Keratinocyte (primary cell): ENCODE measurements at regions not wholly inside any gene's neighbourhood (a gene's known extent, or its start where the extent isn't known, plus 50 kb on each side); places are given as distances from the start of the nearest gene placed in this dataset.

Experiments used
- DNase-seq: peaks from one replicate; pipeline ENCODE4 v3.0.0-alpha.2; 2011; ENCODE audit warnings: low read depth, missing footprints, low spot score
- FAIRE-seq: peaks from 2 replicates; lab custom pipeline; 2011; peaks lifted over from hg19 to GRCh38; lab: Jason Lieb, UNC
- H2AFZ ChIP-seq: 2 replicates; pipeline ENCODE4 v1.6.0; 2012; ENCODE audit warnings: low read length, control low read depth, inconsistent platforms; ENCODE audit not compliant: control insufficient read depth
- H3K27ac ChIP-seq: 2 replicates; pipeline ENCODE4 v1.5.1; 2011; ENCODE audit warnings: low read length; ENCODE audit not compliant: control insufficient read depth, insufficient read depth
- H3K27me3 ChIP-seq: 3 replicates; pipeline ENCODE4 v1.6.0; 2011; ENCODE audit warnings: low read length; ENCODE audit not compliant: control insufficient read depth, insufficient read depth; ENCODE audit errors: extremely low read depth
- H3K36me3 ChIP-seq, 2 experiments: 2 replicates in 1 of 2; 3 replicates in 1 of 2; pipeline ENCODE4 v1.5.1; 2011; ENCODE audit warnings: low read length in 2 of 2, mild to moderate bottlenecking in 1 of 2; ENCODE audit not compliant: control insufficient read depth in 2 of 2, insufficient read depth in 2 of 2; ENCODE audit errors: extremely low read depth in 1 of 2
- H3K4me1 ChIP-seq: 3 replicates; pipeline ENCODE4 v1.5.1; 2011; ENCODE audit warnings: low read length; ENCODE audit not compliant: control insufficient read depth, insufficient read depth; ENCODE audit errors: extremely low read depth
- H3K4me2 ChIP-seq: 3 replicates; pipeline ENCODE4 v1.6.0; 2011; ENCODE audit warnings: low read depth, low read length; ENCODE audit not compliant: control insufficient read depth, insufficient read depth; ENCODE audit errors: extremely low read depth
- H3K4me3 ChIP-seq, 3 experiments: fragments of 200-600 bp in 1 of 3; sonication (generic) in 1 of 3; 2 replicates in 2 of 3; 3 replicates in 1 of 3; pipeline ENCODE4 v1.5.1; 2011 to 2016; ENCODE audit warnings: low read length in 3 of 3, mild to moderate bottlenecking in 3 of 3, control low read depth in 2 of 3, inconsistent platforms in 1 of 3, low read depth in 1 of 3, mixed read lengths in 1 of 3, mixed run types in 1 of 3, moderate library complexity in 1 of 3; ENCODE audit not compliant: control insufficient read depth in 2 of 3, insufficient read depth in 2 of 3; ENCODE audit errors: extremely low read depth in 1 of 3
- H3K79me2 ChIP-seq: 2 replicates; pipeline ENCODE4 v1.6.0; 2012; ENCODE audit warnings: low read length; ENCODE audit not compliant: control insufficient read depth, insufficient read depth
- H3K9ac ChIP-seq: 3 replicates; pipeline ENCODE4 v1.6.0; 2011; ENCODE audit warnings: low read length; ENCODE audit not compliant: control insufficient read depth, insufficient read depth; ENCODE audit errors: extremely low read depth
- H3K9me1 ChIP-seq: 3 replicates; pipeline ENCODE4 v1.6.0; 2011; ENCODE audit warnings: low read length; ENCODE audit not compliant: control insufficient read depth, insufficient read depth; ENCODE audit errors: extremely low read depth
- H3K9me3 ChIP-seq: 2 replicates; pipeline ENCODE4 v1.5.1; 2012; ENCODE audit warnings: low read depth, low read length; ENCODE audit not compliant: control insufficient read depth
- H4K20me1 ChIP-seq: 3 replicates; pipeline ENCODE4 v1.6.0; 2011; ENCODE audit warnings: low read length; ENCODE audit not compliant: control insufficient read depth, insufficient read depth; ENCODE audit errors: extremely low read depth
- CTCF ChIP-seq, 3 experiments: IDR thresholded peaks in 1 of 3; conservative IDR thresholded peaks in 1 of 3; optimal IDR thresholded peaks in 1 of 3; 2 replicates in 2 of 3; 3 replicates in 1 of 3; pipeline versions ENCODE3 to v1.5.1; 2011; ENCODE audit warnings: low read length in 3 of 3, mild to moderate bottlenecking in 3 of 3, moderate library complexity in 2 of 3, control low read depth in 1 of 3, inconsistent platforms in 1 of 3; ENCODE audit not compliant: insufficient read depth in 2 of 3; ENCODE audit errors: extremely low read depth in 1 of 3
- EZH2 ChIP-seq: IDR thresholded peaks from one replicate; pipeline ENCODE4 v1.6.1; 2012; ENCODE audit warnings: inconsistent platforms, mild to moderate bottlenecking, low read length, moderate library complexity
- dilution Hi-C: fragments of 300-500 bp; cut with MboI; formaldehyde crosslinking; loops from one replicate; pipeline ENCODE4 v1.7.0; 2020; ENCODE audit warnings: low sequenced_read_pairs; ENCODE audit not compliant: extremely low pct_ligation_motif_present

DNA sequence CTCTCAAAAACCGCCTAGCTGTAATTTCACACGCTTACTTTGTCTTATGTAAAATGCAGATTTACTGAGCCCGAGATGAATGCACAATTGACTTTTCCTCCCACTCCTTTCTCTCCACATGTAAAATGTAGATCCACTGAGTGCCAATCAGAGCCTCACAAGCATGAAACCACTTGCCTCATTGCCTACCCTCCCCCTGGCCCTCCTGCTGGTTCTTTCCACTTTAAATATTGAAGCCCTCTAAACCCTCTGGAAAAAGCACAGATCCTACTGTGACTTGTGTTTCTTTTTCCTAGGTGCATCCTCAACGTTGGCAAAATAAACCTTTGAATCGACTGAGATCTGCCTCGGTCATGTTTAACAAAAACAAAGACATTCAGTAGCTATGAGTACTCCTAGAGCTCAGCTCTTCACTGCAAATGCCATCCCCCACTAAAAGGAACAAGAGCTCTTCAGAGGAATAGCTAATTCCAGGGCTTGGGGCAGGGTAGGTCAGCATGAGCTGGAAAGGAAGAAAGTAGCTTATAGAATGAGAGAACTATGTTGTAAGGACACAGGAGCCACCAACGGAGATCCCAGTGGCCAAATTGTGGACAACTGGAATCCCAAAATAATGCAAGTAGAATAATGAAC, 365.5 kb upstream of the RUNX1 start:
- FAIRE-seq (no peak), DNase-seq (no peak)
- Histone ChIP-seq H3K27me3 (no peaks in the 10 kb centered on the region), H3K36me3 (no peaks in the 10 kb centered on the region), H3K4me1 (no peaks in the 10 kb centered on the region), H3K9me3 (no peaks in the 10 kb centered on the region), H3K9me1 (no peaks in the 10 kb centered on the region), H3K4me3 (no peak overlapping the region), H3K9ac (no peak overlapping the region), H2AFZ (no peak overlapping the region), H3K79me2 (no peaks in the 10 kb centered on the region), H3K27ac (no peak overlapping the region), H4K20me1 (no peaks in the 10 kb centered on the region), H3K4me2 (no peak overlapping the region)
- TF ChIP-seq EZH2 (no peak), CTCF (optimal IDR thresholded peaks at IDR 0.05 in 1 of 3, IDR thresholded peaks at IDR 0.05 in 1 of 3, conservative IDR thresholded peaks at IDR 0.05 in 1 of 3; ENCODE audit: extremely low read depth in 1 of 3, insufficient read depth in 2 of 3, low read length in 3 of 3) (no peak)
- dilution Hi-C loops, result no loop called here

GRCh38 chr21:35414056-35414455, 365.0 kb upstream of the RUNX1 start:
- H2AFZ ChIP-seq, result no peak overlapping the region
- dilution Hi-C loops, result no loop called here
- H3K9me1 ChIP-seq, result no peaks in the 10 kb centered on the region
- H3K79me2 ChIP-seq, result no peaks in the 10 kb centered on the region
- no peaks in the 10 kb centered on the region for H3K27me3 ChIP-seq
- no peak for DNase-seq
- H3K36me3 ChIP-seq, result no peaks in the 10 kb centered on the region
- no peaks in the 10 kb centered on the region for H3K9me3 ChIP-seq
- H3K4me3 ChIP-seq, result no peak overlapping the region
- no peak overlapping the region for H3K4me2 ChIP-seq
- H3K27ac ChIP-seq, result no peak overlapping the region
- FAIRE-seq, result no peak
- H4K20me1 ChIP-seq, result no peaks in the 10 kb centered on the region
- no peaks in the 10 kb centered on the region for H3K4me1 ChIP-seq
- no peak for TF ChIP-seq CTCF (optimal IDR thresholded peaks at IDR 0.05 in 1 of 3, IDR thresholded peaks at IDR 0.05 in 1 of 3, conservative IDR thresholded peaks at IDR 0.05 in 1 of 3; ENCODE audit: extremely low read depth in 1 of 3, insufficient read depth in 2 of 3, low read length in 3 of 3)
- TF ChIP-seq EZH2, result no peak
- H3K9ac ChIP-seq, result no peak overlapping the region
